HepG2 (cell line): ENCODE measurements at regions not wholly inside any gene's neighbourhood (a gene's known extent, or its start where the extent isn't known, plus 50 kb on each side); places are given as distances from the start of the nearest gene placed in this dataset.

Experiments used
- CBX2 ChIP-seq, 2 experiments: fragments of 200-600 bp in 1 of 2; sonication (generic); formaldehyde crosslinking in 1 of 2; IDR thresholded peaks; 2 replicates each; pipeline versions ENCODE4 v1.7.0 to v1.8.1; 2018 to 2022; ENCODE audit warnings: low read depth in 2 of 2, low read length in 1 of 2, mild to moderate bottlenecking in 1 of 2, missing genetic modification reagents in 1 of 2
- ELF1 ChIP-seq: sonication (generic); formaldehyde crosslinking; IDR thresholded peaks from 2 replicates; pipeline ENCODE4 v1.4.0; 2020; ENCODE audit warnings: missing genetic modification reagents
- HMG20B ChIP-seq: conservative IDR thresholded peaks from 2 replicates; pipeline ENCODE4 v1.6.1; 2016; ENCODE audit warnings: missing genetic modification reagents, missing compliant biosample characterization
- PCBP2 ChIP-seq: fragments of 200-400 bp; formaldehyde crosslinking; optimal IDR thresholded peaks from 2 replicates; pipeline ENCODE3; 2018; ENCODE audit warnings: low read length, low read depth; ENCODE audit not compliant: poor library complexity, severe bottlenecking
- RBFOX2 ChIP-seq: fragments of 200-400 bp; formaldehyde crosslinking; IDR thresholded peaks from 2 replicates; pipeline ENCODE4 v1.6.1; 2017; ENCODE audit warnings: low read depth, mild to moderate bottlenecking, low read length
- RFX5 ChIP-seq: IDR thresholded peaks from 2 replicates; pipeline ENCODE4 v1.6.1; 2011; ENCODE audit warnings: low read depth, low read length, improper control_type of control experiment
- TIGD3 ChIP-seq: sonication (generic); formaldehyde crosslinking; IDR thresholded peaks from 2 replicates; pipeline ENCODE4 v1.5.1; 2020; ENCODE audit warnings: mild to moderate bottlenecking, missing genetic modification reagents, borderline replicate concordance
- TSC22D2 ChIP-seq: sonication (generic); formaldehyde crosslinking; IDR thresholded peaks from 2 replicates; pipeline ENCODE4 v1.5.1; 2020; ENCODE audit warnings: missing genetic modification reagents, mild to moderate bottlenecking, borderline replicate concordance
- ZBTB21 ChIP-seq: sonication (generic); formaldehyde crosslinking; IDR thresholded peaks from 2 replicates; pipeline ENCODE4 v1.4.0; 2020; ENCODE audit warnings: missing genetic modification reagents
- ZBTB49 ChIP-seq: sonication (generic); formaldehyde crosslinking; IDR thresholded peaks from 2 replicates; pipeline ENCODE4 v1.4.0; 2020; ENCODE audit warnings: missing genetic modification reagents, borderline replicate concordance
- ZNF18 ChIP-seq: sonication (generic); formaldehyde crosslinking; IDR thresholded peaks from 2 replicates; pipeline ENCODE4 v1.8.0; 2022; ENCODE audit warnings: mild to moderate bottlenecking, missing genetic modification reagents; ENCODE audit not compliant: insufficient replicate concordance
- ZNF260 ChIP-seq: sonication (generic); formaldehyde crosslinking; IDR thresholded peaks from 2 replicates; pipeline ENCODE4 v1.4.0; 2020; ENCODE audit warnings: missing genetic modification reagents, low read depth, mild to moderate bottlenecking, borderline replicate concordance
- ZNF326 ChIP-seq: sonication (generic); formaldehyde crosslinking; IDR thresholded peaks from 2 replicates; pipeline ENCODE4 v1.4.0; 2020; ENCODE audit warnings: missing genetic modification reagents, borderline replicate concordance
- TF ChIP-seq, protein P1 (sequence below): sonication (generic); formaldehyde crosslinking; IDR thresholded peaks from 2 replicates; pipeline ENCODE4 v1.4.0; 2020; ENCODE audit warnings: low read depth, mild to moderate bottlenecking, missing genetic modification reagents
- TF ChIP-seq, protein P2 (sequence below): sonication (generic); formaldehyde crosslinking; IDR thresholded peaks from 2 replicates; pipeline ENCODE4 v1.5.0; 2020; ENCODE audit warnings: missing genetic modification reagents
- TF ChIP-seq, protein P3 (sequence below): IDR thresholded peaks from 2 replicates; pipeline ENCODE4 v1.6.1; 2016; ENCODE audit warnings: mild to moderate bottlenecking

- no peak for TF ChIP-seq ZBTB49 (CRISPR knock-in tag)
- TF ChIP-seq ZBTB21, result no peak
- TF ChIP-seq, protein P1, sequence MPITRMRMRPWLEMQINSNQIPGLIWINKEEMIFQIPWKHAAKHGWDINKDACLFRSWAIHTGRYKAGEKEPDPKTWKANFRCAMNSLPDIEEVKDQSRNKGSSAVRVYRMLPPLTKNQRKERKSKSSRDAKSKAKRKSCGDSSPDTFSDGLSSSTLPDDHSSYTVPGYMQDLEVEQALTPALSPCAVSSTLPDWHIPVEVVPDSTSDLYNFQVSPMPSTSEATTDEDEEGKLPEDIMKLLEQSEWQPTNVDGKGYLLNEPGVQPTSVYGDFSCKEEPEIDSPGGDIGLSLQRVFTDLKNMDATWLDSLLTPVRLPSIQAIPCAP (CRISPR knock-in tag), result no peak
- no peak for TF ChIP-seq CBX2 (IDR thresholded peaks at IDR 0.05; ENCODE audit: low read depth, low read length)
- TF ChIP-seq CBX2 (CRISPR knock-in tag; IDR thresholded peaks at IDR 0.05; ENCODE audit: low read depth), result no peak
- TF ChIP-seq ZNF18 (CRISPR knock-in tag), result no peak
- TF ChIP-seq RFX5, result no peak
- no peak for TF ChIP-seq ZNF260 (CRISPR knock-in tag)
- no peak for TF ChIP-seq PCBP2
- no peak for TF ChIP-seq ZNF326
- no peak for TF ChIP-seq TIGD3
- TF ChIP-seq, protein P2, sequence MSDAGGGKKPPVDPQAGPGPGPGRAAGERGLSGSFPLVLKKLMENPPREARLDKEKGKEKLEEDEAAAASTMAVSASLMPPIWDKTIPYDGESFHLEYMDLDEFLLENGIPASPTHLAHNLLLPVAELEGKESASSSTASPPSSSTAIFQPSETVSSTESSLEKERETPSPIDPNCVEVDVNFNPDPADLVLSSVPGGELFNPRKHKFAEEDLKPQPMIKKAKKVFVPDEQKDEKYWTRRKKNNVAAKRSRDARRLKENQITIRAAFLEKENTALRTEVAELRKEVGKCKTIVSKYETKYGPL (CRISPR knock-in tag), result peak; percentile 75; the same call in 1 of the 2 replicates
- TF ChIP-seq TSC22D2 (CRISPR knock-in tag), result 0 out of 2 replicates have a peak, but pooled peaks have one; percentile 63
- TF ChIP-seq HMG20B (CRISPR knock-in tag), result no peak
- 0 out of 2 replicates have a peak, but pooled peaks have one; percentile 15 for TF ChIP-seq RBFOX2
- TF ChIP-seq ELF1 (CRISPR knock-in tag), result no peak; the same call in 1 of the 2 replicates
- TF ChIP-seq, protein P3, sequence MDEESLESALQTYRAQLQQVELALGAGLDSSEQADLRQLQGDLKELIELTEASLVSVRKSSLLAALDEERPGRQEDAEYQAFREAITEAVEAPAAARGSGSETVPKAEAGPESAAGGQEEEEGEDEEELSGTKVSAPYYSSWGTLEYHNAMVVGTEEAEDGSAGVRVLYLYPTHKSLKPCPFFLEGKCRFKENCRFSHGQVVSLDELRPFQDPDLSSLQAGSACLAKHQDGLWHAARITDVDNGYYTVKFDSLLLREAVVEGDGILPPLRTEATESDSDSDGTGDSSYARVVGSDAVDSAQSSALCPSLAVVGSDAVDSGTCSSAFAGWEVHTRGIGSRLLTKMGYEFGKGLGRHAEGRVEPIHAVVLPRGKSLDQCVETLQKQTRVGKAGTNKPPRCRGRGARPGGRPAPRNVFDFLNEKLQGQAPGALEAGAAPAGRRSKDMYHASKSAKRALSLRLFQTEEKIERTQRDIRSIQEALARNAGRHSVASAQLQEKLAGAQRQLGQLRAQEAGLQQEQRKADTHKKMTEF (CRISPR knock-in tag), result peak; percentile 85
Observed at GRCh38 chr2:179344280-179344964, 79.8 kb upstream of the SESTD1 start (continued).
